ENCODE measurements at regions not wholly inside any gene's neighbourhood (a gene's known extent, or its start where the extent isn't known, plus 50 kb on each side); places are given as distances from the start of the nearest gene placed in this dataset.
"Not testable (repeated sequence)": the region's sequence is repeated elsewhere in the genome, so short reads cannot be mapped to it uniquely, and the experiment has no call there.

- DNase-seq (ENCODE audit: low spot score): no peak
- Mint-ChIP-seq H3K4me3 (no peak overlapping the region), H3K27me3 (ENCODE audit: low read depth) (no peaks in the 10 kb centered on the region), H3K9me3 (no peaks in the 10 kb centered on the region), H3K36me3 (ENCODE audit: low read depth) (no peaks in the 10 kb centered on the region), H3K27ac (no peak overlapping the region), H3K4me1 (ENCODE audit: low read depth) (no peaks in the 10 kb centered on the region)
Measured at GRCh38 chr1:195715652-195716051, 892.6 kb downstream of the KCNT2 start.

GRCh38 chr1:195714248-195714647, 894.0 kb downstream of the KCNT2 start:
- no peaks in the 10 kb centered on the region for H3K4me1 Mint-ChIP-seq (ENCODE audit: low read depth)
- H3K36me3 Mint-ChIP-seq (ENCODE audit: low read depth): no peaks in the 10 kb centered on the region

GRCh38 chr1:195709821-195710220, 898.4 kb downstream of the KCNT2 start:
- no peak for DNase-seq (ENCODE audit: low spot score)
- H3K4me1 Mint-ChIP-seq (ENCODE audit: low read depth): no peaks in the 10 kb centered on the region
- no peaks in the 10 kb centered on the region for H3K9me3 Mint-ChIP-seq
- no peaks in the 10 kb centered on the region for H3K36me3 Mint-ChIP-seq (ENCODE audit: low read depth)
- H3K27me3 Mint-ChIP-seq (ENCODE audit: low read depth): no peaks in the 10 kb centered on the region
- no peak overlapping the region for H3K27ac Mint-ChIP-seq
- no peak overlapping the region for H3K4me3 Mint-ChIP-seq

More at GRCh38 chr1:195714248-195714647, 894.0 kb downstream of the KCNT2 start:
- H3K9me3 Mint-ChIP-seq: no peaks in the 10 kb centered on the region
- no peaks in the 10 kb centered on the region for H3K27me3 Mint-ChIP-seq (ENCODE audit: low read depth)
- no peak overlapping the region for H3K27ac Mint-ChIP-seq
- no peak overlapping the region for H3K4me3 Mint-ChIP-seq
- DNase-seq (ENCODE audit: low spot score): no peak

- H3K4me1 Mint-ChIP-seq (ENCODE audit: low read depth): no peaks in the 10 kb centered on the region
- no peaks in the 10 kb centered on the region for H3K9me3 Mint-ChIP-seq
- H3K27me3 Mint-ChIP-seq (ENCODE audit: low read depth): no peaks in the 10 kb centered on the region
- H3K4me3 Mint-ChIP-seq: no peak overlapping the region
- DNase-seq (ENCODE audit: low spot score): no peak
- no peaks in the 10 kb centered on the region for H3K36me3 Mint-ChIP-seq (ENCODE audit: low read depth)
- H3K27ac Mint-ChIP-seq: no peak overlapping the region
Measured at GRCh38 chr1:195704028-195704427, 904.2 kb downstream of the KCNT2 start.

DNA sequence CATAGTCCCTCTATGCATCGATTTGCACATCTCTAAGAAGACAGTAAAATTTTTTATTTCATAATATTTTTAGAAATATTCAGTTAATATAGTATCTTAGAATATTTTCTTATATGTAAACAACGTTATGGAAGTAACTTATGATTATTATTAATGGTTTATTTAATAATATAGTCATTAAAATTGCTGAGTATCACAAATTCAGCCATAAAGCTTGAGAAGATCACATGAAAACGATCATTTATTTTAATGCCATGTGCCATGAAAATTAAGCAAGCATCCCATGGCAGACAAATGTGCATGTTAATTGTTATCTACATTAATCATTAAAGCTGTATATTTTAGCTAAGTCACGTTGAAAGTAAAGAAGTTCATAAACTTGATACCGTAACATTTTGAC, 907.1 kb downstream of the KCNT2 start:
- Mint-ChIP-seq H3K4me3 (no peak overlapping the region), H3K27me3 (ENCODE audit: low read depth) (no peaks in the 10 kb centered on the region), H3K9me3 (no peaks in the 10 kb centered on the region), H3K4me1 (ENCODE audit: low read depth) (no peaks in the 10 kb centered on the region), H3K36me3 (ENCODE audit: low read depth) (no peaks in the 10 kb centered on the region), H3K27ac (no peak overlapping the region)
- DNase-seq (ENCODE audit: low spot score): no peak

DNA sequence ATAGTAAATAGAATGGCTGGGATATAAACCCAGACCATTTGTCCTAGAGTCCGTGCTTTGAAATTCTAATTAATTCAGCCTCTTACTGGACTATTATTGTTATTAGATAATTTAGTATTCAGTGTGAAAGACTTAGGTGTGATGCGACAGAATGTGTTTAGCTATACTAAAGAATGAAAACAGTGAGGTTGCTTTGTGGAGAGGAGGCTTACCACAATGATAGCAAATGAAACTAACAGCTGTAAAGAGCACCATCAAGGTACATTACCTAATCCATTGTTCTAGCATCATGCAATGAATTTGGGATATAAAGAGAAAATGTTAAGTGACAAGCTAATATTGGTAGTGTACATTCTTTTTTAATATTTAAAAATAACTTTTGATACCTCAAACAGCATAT, 911.1 kb downstream of the KCNT2 start:
- DNase-seq (ENCODE audit: low spot score): no peak
- no peaks in the 10 kb centered on the region for H3K36me3 Mint-ChIP-seq (ENCODE audit: low read depth)
- no peak overlapping the region for H3K27ac Mint-ChIP-seq
- H3K4me1 Mint-ChIP-seq (ENCODE audit: low read depth): no peaks in the 10 kb centered on the region
- no peak overlapping the region for H3K4me3 Mint-ChIP-seq
- H3K9me3 Mint-ChIP-seq: no peaks in the 10 kb centered on the region
- H3K27me3 Mint-ChIP-seq (ENCODE audit: low read depth): no peaks in the 10 kb centered on the region

DNA sequence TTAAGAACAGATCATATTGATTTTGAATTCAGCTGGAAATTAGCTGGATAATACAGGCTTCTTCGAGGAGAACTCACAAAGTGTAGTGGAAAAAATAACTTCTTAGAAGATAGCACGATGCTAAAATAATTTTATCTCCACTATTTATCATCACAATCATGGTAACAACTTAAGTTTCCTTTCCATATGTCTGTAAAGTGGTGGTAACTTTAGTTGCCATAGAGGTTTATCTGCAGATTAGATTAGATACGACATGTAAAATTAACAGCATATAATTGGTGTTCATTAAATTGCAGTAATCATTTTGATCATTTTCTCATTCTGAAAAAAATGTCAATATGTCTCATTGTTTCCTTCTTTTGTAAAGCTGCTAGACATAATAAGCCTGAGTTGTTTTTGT, 921.5 kb downstream of the KCNT2 start:
- no peaks in the 10 kb centered on the region for H3K27me3 Mint-ChIP-seq (ENCODE audit: low read depth)

DNA sequence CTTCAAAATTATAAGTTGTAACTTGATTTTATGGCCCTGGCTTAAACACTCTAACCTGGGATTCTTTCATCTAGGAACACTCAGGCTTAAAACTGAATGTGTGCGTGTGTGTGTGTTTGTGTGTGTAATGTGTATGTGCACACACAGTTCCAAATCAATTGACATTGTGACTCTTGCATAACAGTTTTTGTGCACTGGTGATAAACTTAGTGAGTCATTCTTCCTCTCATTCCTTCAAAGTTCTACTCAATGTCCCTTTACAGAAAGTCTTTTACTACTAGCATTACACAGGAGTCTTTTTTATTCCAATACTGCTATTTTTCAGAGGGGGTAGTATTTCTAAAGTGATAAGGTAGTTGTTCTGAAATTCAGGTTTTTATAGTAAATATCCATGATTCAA, 943.6 kb downstream of the KCNT2 start:
- no peaks in the 10 kb centered on the region for H3K36me3 Mint-ChIP-seq (ENCODE audit: low read depth)
- H3K27ac Mint-ChIP-seq: no peak overlapping the region
- H3K27me3 Mint-ChIP-seq (ENCODE audit: low read depth): no peaks in the 10 kb centered on the region
- DNase-seq (ENCODE audit: low spot score): no peak
- no peaks in the 10 kb centered on the region for H3K4me1 Mint-ChIP-seq (ENCODE audit: low read depth)
- H3K4me3 Mint-ChIP-seq: no peak overlapping the region
- peaks cover 3% of the 10 kb centered on the region for H3K9me3 Mint-ChIP-seq

More for the DNA sequence above, 921.5 kb downstream of the KCNT2 start:
- H3K27ac Mint-ChIP-seq: no peak overlapping the region
- DNase-seq (ENCODE audit: low spot score): no peak
- no peaks in the 10 kb centered on the region for H3K36me3 Mint-ChIP-seq (ENCODE audit: low read depth)
- no peak overlapping the region for H3K4me3 Mint-ChIP-seq
- no peaks in the 10 kb centered on the region for H3K4me1 Mint-ChIP-seq (ENCODE audit: low read depth)
- H3K9me3 Mint-ChIP-seq: no peaks in the 10 kb centered on the region

GRCh38 chr1:195663549-195664280, 944.5 kb downstream of the KCNT2 start:
- H3K27ac Mint-ChIP-seq: no peak overlapping the region
- H3K36me3 Mint-ChIP-seq (ENCODE audit: low read depth): no peaks in the 10 kb centered on the region
- H3K27me3 Mint-ChIP-seq (ENCODE audit: low read depth): no peaks in the 10 kb centered on the region
- H3K4me1 Mint-ChIP-seq (ENCODE audit: low read depth): no peaks in the 10 kb centered on the region
- peaks cover 3% of the 10 kb centered on the region for H3K9me3 Mint-ChIP-seq
- no peak overlapping the region for H3K4me3 Mint-ChIP-seq
- no peak for DNase-seq (ENCODE audit: low spot score)

DNA sequence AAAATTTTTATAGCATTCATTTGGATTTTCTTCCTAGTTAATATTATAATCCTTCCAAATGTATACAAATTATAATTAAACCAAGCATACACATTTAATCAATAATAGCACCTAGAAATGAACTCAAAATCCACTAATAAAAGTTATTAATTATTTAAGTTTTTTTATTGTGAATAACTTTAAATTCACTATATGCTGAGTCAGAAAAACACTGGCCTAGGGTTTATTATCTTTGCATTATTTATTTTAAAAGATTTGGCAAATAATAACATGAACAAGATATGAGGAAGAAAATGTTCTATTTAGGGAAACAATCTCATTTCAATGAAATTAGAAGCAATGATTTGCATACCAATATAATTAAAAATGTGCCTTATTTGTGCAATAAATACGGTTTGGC, 951.5 kb downstream of the KCNT2 start:
- no peak overlapping the region for H3K27ac Mint-ChIP-seq
- no peaks in the 10 kb centered on the region for H3K27me3 Mint-ChIP-seq (ENCODE audit: low read depth)
- H3K36me3 Mint-ChIP-seq (ENCODE audit: low read depth): no peaks in the 10 kb centered on the region
- no peaks in the 10 kb centered on the region for H3K4me1 Mint-ChIP-seq (ENCODE audit: low read depth)
- no peak for DNase-seq (ENCODE audit: low spot score)
- H3K9me3 Mint-ChIP-seq: peaks cover 3% of the 10 kb centered on the region
- no peak overlapping the region for H3K4me3 Mint-ChIP-seq

GRCh38 chr1:195648875-195649274, 959.4 kb downstream of the KCNT2 start:
- H3K9me3 Mint-ChIP-seq; H3K27me3 Mint-ChIP-seq (ENCODE audit: low read depth); H3K4me3 Mint-ChIP-seq; DNase-seq (ENCODE audit: low spot score); H3K27ac Mint-ChIP-seq; H3K4me1 Mint-ChIP-seq (ENCODE audit: low read depth); H3K36me3 Mint-ChIP-seq (ENCODE audit: low read depth): not testable (repeated sequence)

DNA sequence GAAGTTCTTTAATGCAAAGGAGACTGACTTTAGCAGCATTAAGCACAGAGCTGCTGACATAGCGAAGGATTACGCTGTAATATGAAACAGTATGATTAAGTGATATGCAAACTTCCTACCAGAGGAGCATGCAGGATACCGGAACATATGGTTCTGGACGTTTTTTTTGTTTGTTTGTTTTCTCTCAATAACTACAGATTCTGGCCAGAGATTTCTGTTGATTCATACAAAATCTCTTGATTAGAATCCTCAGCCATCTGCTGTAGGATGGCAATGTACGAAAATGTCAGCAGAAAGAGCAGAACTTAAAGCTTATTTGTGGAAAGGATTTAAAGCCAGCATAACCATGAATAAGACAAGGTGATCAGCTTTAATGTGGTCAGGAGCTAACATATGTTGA, 970.7 kb downstream of the KCNT2 start:
- H3K27me3 Mint-ChIP-seq (ENCODE audit: low read depth): no peaks in the 10 kb centered on the region
- H3K4me1 Mint-ChIP-seq (ENCODE audit: low read depth): no peaks in the 10 kb centered on the region
- H3K9me3 Mint-ChIP-seq: no peaks in the 10 kb centered on the region
- H3K27ac Mint-ChIP-seq: no peak overlapping the region
- DNase-seq (ENCODE audit: low spot score): no peak
- H3K4me3 Mint-ChIP-seq: no peak overlapping the region
- no peaks in the 10 kb centered on the region for H3K36me3 Mint-ChIP-seq (ENCODE audit: low read depth)

DNA sequence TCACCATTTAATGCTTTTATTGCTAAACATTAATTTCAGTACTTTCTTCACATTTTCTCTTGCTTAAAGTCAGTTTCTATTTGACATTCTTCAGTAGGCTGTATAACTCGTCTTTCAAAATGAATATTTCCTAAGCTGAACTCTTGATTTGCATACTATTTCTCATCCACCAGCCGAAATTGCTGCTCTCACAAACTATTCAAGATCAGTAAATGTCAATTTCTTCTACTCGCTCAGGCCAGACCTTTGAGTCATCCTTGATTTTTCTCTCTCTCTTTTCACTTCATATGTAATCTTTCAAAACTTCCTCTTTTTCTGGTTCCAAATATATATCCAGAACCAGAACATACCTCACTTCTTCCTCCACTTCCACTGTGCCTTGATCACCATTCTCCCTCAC, 990.0 kb downstream of the KCNT2 start:
- Mint-ChIP-seq H3K27me3 (ENCODE audit: low read depth) (no peaks in the 10 kb centered on the region), H3K27ac (no peak overlapping the region), H3K36me3 (ENCODE audit: low read depth) (no peaks in the 10 kb centered on the region), H3K9me3 (peaks cover 14% of the 10 kb centered on the region), H3K4me3 (no peak overlapping the region), H3K4me1 (ENCODE audit: low read depth) (no peaks in the 10 kb centered on the region)
- DNase-seq (ENCODE audit: low spot score): no peak

DNA sequence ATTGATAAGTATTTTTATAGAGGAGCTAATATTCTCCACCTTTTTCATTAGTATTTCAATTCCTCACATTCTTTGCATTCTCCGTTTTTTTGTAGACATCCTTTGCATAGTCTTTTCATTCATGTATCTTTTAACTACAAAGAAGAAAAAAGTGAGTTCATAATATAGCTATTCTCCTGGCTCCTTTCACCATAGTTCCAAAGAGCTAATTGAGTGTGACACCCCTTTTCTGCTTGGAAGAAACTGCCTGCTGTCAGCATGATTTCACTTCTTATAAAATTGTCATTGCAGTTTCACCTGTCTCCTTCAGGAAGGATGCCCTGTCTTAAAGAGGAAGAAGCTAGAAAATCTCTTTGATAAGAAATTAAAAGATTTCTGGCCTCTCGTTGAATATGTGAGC, 991.1 kb downstream of the KCNT2 start:
- no peaks in the 10 kb centered on the region for H3K27me3 Mint-ChIP-seq (ENCODE audit: low read depth)
- no peak overlapping the region for H3K27ac Mint-ChIP-seq
- H3K4me3 Mint-ChIP-seq: no peak overlapping the region
- DNase-seq (ENCODE audit: low spot score): no peak
- H3K4me1 Mint-ChIP-seq (ENCODE audit: low read depth): no peaks in the 10 kb centered on the region
- H3K9me3 Mint-ChIP-seq: peaks cover 17% of the 10 kb centered on the region
- H3K36me3 Mint-ChIP-seq (ENCODE audit: low read depth): no peaks in the 10 kb centered on the region

- Mint-ChIP-seq H3K36me3 (ENCODE audit: low read depth) (no peaks in the 10 kb centered on the region), H3K4me3 (no peak overlapping the region), H3K9me3 (peaks cover 17% of the 10 kb centered on the region), H3K4me1 (ENCODE audit: low read depth) (no peaks in the 10 kb centered on the region), H3K27ac (no peak overlapping the region), H3K27me3 (ENCODE audit: low read depth) (no peaks in the 10 kb centered on the region)
- DNase-seq (ENCODE audit: low spot score): no peak
Measured at GRCh38 chr1:195608883-195609282, 999.4 kb downstream of the KCNT2 start.
